ENCODE measurements at regions not wholly inside any gene's neighbourhood (a gene's known extent, or its start where the extent isn't known, plus 50 kb on each side); places are given as distances from the start of the nearest gene placed in this dataset.
"Not testable (repeated sequence)": the region's sequence is repeated elsewhere in the genome, so short reads cannot be mapped to it uniquely, and the experiment has no call there.

DNA sequence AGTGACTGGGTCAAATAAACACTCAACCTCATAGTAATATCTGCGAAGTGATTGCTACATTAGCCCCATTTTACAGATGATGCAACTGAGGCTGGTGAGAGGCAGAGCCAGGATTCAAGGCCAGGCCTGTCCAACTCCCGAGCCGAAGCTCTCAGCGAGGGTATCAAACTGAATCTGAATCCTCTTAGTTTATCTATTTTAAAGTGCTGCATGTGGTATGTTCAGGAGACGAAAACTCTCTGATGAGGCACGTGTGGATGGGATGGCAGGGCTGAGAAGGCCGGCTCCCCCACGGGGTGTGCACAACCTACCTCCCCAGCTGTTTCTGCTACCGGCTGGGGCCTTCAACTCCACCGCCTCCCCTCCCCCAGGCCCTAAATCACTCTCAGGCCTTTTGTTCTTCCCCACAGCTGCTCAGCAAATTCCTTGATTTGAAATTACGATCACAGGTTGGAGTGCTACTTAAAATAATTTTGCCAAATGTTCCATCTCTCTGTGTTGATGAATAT, 171.8 kb downstream of the TOMM20 start:
- no peak for DNase-seq

DNA sequence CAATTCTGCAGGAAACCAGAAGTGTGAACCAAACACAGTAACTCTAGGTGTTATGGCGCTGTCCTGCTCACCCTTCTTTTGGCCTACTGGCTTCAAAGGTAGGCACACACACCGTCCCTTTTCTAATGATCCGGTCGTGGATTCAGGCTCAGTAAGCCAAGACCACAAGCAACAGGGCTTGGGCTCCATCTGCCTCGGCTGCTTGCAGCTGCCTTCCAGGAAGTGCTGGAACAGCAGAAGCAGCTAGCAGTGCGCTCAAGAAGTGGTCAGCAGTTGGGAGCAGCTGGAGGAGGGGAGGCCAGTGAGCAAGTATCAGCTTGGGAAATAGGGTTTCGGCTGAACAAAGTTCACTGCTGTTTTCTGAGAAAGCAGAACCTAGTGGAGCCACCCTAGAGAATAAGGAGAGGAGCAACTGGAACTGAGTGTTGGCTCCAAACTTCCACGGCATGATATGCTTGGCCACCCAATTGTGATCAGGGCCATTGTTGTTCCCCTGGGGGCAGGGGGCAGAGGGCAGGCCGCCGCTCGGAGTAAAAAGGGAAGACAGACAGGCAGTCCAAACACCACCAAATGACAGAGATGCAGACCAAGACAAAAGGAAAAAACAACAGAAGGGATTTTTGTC, 173.4 kb downstream of the TOMM20 start:
- no peak for DNase-seq

DNA sequence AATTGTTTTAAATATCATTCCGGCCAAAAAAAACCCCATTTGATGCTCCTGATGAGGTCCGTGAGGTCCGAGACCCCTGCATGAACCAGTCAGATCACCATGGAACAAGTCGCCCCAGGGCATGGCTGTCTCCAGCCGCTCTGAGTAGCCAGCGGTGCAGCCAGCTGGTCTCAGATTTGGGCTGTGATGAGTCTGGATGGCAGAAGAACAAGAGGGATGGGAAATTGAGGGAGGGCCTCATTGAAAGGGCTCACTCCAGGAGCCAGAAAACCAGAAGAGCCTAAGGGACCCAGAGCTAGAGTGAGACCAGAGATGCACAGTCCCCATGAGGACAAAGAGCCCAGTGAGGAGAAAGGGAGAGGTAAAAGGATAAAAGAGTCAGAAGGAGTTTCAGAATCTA, 174.0 kb downstream of the TOMM20 start:
- DNase-seq = no peak

DNA sequence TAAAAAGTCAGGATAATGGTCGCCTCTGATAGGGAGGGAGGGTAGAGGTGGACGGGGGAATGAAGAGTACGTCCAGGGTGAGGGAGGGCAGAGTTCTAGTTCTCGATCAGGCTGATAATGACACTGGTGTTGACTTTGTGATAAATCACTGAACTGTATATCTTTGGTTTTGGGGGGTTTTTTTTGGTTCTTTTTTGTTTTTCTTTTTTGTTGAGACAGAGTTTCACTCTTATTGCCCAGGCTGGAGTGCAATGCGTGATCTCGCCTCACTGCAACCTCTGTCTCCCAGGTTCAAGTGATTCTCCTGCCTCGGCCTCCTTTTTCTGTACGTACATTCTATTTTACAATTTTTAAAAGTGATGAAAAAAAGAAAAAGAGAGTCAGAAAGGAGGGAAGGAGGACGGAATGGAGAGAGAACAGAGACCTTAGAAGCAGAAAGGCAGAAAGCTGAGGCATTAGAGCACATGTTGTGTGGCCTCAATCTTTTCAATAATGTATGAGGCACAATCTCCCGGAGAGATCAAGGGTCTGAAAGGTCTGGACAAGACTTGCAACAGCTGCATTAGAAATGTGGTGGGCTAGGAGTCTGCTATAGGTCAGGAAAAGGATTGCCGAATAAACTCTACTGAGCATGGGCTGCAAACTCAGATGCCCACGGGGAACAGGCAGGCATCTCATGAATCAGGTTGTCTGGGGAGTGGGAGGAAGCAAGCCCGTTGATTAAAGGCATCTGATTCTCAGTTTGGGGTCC, 174.8 kb downstream of the TOMM20 start:
- DNase-seq = no peak

DNA sequence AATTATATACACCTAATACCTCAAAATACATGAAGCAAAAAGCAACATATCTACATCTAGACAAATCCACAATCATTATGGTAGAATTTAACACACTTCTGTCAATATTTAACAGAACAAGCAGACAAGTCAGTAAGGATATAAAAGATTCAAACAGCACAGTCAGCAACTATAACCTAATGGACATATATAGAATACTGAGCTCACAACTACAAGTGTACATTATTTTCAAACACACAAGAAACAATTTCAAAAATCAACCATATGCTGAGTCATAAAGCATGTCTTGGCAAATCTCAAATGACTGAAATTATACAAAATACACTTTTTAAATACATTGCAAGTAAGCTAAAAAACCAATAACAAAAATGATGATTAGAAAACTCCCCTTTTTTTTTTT, 178.0 kb downstream of the TOMM20 start:
- no peak for DNase-seq

DNA sequence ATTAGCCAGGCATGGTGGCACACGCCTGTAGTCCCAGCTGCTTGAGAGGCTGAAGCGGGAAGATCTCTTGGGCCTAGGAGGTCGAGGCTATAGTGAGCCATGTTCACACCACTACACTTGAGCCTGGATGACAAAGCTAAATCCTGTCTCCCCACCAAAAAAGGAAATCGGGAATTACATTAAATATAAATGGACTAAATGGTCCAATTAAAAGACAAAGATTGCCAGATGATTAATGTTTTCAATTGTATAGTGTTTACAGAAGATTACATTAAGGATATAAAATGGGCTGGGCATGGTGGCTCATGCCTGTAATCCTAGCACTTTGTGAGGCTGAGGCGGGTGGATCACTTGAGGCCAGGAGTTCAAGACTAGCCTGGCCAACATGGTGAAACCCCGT, 179.1 kb downstream of the TOMM20 start:
- not testable (repeated sequence) for DNase-seq

DNA sequence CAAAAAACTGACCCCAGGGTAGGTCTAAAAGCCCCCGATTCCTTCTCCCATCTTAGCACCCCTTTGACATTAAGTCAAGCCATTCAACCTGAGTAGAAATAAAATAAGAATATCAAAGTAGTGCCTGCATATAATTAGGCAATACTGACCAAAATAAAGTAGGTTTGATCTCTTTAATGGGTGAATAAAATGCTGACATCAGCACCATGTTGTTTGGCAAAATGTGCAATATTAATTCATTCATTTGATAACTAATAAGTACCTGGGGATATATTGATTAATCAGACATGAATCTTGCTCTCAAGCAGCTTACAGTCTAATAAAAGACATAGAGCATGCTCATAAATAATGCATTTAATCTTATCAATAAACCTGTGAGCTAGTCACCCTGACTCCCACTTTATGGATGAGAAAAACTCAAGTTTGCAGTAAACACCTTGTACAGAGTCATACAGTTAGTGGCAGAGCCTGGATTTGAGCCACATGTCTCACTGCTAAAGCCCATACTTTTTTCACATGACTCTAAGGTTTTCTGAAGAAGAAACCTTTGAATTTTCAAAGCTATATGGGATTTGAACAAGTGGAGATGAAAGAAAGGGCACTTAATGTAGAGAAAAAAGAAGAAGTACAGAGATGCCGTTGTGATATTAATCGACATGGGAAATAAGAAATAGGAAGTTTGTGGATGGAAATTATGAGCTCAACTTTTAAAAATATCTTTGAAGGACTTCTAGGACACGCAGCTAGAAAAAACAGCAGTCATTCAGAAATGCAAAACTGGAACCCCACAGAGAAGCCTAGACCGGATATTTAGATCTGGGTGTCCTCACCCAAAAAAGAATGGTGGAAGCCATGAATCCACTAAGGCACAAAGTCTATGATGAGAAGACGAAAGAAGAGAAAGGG, 183.9 kb downstream of the TOMM20 start:
- no peak for DNase-seq

DNA sequence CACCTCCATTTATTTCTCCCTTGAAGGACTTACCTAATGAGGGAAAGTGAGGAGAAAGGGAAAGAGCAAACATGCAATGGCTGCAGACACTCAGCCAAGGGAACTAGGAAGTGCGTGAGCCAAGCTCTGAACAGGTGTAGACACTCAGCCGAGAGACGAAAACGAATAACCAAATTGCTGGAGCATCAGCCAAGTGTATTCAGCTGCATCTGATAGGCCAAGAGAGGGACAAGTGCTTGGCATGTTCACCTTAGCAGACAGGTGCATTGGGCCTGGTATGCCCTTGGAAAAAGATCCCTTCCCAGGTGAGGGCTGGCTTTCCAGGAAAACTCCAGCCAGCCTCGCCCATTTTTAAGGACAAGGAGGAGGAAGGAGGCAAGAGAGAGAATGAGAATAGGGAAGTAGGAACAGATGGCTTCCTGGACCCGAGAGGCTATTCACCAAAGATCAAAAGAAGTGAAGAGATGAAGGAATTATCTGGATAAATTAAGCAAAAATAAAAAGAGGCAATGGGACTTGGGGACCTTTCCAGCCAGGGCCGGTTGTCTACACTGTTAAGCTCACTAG, 184.7 kb downstream of the TOMM20 start:
- DNase-seq = no peak

DNA sequence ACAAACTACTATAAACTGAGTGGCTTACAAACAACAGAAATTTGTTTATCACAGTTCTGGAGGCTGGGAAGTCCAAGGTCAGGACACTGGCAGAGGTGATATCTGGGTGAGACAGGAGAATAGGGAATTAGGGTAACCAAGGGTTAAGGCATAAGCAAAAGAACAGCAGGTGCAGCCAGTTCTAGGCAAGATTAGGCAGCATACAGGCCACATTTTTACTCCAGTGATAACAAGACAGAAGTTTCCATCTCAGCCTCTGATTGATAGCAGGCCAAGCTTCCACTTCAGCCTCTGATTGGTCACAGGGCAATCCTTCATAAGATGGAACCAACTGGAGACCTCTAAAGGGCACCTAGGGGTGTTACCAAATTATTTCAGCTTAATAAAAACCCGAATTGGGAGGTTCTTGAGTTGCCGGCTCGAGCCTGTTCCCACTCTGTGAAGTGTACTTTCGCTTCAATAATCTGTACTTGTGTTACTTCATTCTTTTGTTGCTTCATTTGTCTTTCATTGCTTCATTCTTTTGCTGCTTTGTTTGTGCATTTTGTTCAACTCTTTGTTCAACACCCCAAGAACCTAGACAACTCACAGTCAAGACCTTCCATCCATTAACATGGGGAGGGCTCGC, 185.6 kb downstream of the TOMM20 start:
- no peak for DNase-seq

DNA sequence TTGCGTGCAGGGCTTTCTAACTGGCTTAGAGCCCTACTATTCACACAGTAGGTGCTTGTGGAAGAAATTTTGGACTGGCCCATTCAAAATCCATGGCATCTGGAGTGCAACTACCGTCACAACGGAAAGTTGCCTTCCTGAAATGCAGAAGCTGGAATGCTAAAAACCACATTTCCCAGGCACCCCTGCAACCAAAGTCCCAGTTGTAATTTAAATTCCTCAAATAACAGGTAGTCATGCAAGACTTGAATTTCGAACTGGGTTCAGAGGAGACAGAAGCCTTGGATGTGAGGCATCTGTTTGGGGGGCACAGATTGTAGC, 186.7 kb downstream of the TOMM20 start:
- no peak for DNase-seq

DNA sequence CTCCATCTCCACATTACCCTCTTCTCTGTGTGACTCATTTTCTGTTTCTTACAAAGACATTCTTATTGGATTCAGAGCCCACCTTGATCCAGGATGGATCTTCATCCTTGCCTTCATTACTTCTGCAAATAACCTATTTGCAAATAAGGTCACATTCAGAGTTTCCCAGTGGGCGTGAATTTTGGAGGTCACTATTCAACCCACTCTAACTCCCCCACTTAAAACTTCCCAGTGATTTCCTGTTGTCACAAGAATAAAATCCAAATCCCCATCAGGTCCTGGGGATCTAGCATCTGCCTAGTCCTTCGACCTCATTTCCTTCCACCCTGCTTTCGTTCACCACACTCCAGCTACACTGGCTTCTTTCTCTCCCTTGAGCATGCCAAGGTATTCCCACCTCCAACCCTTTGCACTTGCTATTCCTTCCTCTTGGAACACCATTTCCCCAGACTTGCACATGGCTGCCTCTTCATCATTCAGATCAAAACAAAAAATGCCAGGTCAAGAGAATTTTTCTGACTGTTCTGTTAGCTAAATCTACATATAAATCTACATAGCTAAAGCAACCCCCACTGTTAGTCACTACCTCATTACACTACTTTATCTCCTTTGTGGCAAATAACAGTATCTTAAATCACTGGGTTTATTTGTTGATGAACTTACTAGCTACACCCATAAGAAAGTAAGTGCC, 187.2 kb downstream of the TOMM20 start:
- no peak for DNase-seq

DNA sequence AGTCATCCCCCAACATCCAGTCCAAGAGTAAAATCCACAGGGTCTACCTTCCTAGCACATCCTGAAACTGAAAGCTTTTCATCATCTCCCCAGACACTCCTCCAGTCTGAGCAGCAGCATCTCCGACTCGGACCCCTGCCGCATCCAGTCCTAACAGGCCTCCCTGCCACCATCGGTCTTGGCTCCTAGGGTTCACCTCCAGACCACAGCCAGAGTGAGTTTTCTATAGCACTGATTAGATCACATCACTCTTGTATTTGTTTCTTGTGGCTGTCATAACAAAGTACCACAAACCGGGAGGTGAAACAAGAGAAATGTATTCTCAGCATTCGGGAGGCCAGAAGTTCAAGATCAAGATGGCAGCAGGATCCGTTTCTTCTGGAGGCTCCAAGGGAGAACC, 187.8 kb downstream of the TOMM20 start:
- DNase-seq = no peak

DNA sequence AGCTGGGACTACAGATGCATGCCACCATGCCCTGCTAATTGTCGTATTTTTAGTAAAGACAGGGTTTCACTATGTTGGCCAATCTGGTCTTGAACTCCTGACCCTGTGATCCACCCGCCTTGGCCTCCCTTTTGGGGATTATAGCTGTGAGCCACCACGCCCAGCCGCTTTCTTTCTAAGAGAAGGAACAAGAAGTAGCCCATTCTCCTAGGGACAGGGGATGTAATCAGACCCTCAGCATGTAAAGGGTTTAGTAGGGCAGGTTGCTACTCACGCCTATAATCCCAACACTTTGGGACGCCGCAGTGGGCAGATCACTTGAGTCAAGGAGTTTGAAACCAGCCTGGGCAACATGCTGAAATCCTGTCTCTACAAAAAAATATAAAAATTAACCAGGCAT, 189.7 kb downstream of the TOMM20 start:
- no peak for DNase-seq

DNA sequence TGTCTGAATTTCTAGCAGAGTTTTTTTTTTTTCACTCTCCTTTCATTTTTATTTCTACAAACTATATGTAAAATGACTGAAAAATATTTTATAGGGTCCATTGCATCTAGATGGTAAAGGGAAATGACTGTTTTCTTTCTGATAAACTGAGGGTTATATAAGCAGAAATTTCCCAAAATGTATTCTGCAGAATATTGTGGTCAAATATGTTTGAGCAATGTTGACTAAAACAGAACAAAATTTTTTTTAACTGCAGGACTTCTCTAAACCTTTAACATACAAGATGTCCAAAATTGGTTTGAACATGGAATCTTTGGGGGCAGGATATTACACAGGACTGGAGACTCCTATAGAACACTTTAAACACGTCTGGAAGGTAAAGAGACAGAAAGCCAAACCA, 190.5 kb downstream of the TOMM20 start:
- DNase-seq = no peak

DNA sequence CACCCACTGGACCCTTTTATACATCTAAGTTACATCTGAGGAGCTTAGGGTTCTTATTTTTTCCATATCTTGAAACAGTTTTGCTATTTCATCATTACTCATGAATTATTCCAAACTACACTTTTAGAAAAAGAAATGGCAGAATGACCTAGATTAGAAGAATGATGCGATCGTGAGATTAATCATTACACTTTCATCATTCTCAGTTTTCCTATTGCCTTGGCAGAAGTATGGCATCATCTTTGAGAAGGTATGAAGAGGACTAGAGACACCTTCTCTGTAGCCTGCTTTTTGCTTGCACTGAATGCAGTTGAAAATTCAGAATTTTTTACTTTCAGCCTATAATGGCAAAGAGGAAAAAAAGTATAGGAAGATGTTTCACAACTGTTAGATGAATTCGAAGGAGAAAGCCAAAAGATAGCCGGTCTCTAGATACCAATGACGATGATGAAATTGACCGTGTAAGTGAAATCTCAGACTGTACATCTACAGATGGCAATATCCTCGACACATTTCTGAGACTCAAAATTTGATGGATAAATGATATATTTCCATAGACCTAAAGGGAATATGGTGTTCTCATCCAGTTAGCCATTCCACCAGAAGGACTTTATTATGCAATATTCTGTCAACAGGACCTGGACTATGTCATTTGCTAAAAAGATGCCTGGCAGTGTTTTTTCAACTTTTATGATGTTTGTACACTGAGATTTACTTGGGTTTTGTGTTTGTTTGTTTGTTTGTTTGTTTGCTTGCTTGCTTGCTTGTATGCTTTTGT, 191.8 kb downstream of the TOMM20 start:
- no peak for DNase-seq

DNA sequence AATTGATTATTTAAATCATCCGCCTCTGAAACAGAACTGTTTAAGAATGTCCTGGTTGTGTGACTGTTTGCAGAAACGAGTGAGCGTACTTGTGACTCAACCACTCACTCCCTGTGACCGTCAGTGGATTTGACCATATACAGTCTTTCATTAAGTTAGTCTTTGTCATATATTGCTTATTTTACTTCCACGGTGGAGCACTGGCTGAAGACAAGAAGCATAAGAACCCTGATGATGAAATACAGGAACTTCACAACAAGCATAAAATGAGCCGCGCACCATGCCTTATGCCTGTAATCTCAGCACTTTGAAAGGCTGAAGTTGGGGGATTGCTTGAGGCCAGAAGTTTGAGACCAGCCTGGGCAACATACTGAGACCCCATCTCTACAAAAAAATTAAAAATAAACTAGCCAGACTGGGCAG, 194.0 kb downstream of the TOMM20 start:
- no peak for DNase-seq

DNA sequence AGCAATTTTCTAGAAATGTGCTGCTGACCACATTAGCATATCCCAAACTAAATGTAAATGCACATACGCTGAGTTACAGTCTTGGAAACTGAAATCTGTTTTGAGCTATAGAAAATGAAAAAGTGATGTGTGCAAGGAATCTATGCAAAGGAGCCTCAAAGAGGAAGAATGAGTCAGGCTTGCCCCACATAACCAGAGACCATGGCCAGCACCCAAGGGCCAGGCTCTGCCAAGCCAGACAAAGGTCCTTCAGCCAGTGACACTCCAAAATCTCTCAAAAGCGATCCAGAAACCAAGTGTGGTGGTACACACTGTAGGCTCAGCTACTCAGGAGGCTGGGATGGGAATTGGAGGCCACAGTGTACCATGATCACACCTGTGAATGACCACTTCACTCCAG, 195.2 kb downstream of the TOMM20 start:
- DNase-seq = no peak

DNA sequence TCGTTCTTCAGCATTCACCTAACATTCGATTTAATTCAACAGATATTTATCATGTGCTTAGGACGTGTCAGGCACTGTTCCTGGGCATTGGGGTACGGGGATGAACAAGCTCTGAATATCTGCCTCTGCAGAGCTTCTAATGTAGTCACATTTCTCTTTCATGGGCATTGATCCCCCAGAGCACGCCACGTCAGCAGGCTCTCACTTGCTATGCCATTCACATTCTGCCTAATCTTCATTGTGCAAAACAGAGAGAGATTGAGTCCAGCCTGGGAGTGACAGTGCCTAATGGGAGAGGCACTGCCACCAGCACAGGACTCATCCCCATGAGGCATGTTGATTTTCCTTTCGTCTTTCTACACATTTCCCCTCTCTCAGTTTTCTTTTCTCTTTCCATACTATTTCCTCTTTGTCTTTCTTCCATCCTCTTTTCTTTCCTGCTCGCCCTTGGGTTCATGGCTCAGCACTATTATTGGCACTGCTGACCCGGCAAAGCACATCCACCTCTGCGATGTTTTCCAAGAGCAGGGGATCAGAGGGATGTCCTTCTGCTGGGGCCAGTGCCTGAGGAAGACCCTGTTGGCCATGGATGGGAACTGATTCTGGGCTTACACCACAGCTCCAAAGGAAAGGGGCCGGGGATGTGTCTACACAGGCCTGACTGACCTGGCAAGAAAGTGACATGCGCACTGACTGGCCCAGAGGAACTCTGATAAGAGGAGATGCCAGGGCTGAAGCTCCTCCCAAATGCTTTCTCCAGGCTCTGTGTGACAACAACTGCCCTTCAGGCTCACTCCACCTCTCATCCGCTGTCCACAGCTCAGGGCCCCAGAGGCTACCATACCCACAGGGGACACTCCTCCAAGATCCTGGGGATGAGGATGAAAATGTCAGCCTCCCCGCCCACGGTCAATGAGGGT, 195.9 kb downstream of the TOMM20 start:
- DNase-seq = no peak

DNA sequence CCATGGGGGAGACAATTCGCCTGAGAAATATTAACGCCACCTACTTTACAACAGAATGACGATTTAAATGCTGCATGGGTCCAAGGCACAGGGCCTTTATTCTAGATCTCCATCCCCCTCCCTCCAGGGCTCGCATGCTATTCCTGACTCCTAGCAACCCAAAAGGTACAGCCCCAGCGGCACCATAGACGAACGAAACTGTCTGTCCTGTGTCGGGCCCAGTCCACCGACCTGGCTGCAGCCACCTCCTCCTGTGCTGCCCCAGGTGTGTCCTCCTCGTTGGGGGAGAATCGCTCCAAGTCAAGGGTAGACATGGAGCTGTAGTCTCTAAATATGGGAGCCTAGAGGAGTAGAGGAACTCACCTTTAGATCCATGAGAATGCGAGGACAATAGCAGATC, 196.5 kb downstream of the TOMM20 start:
- no peak for DNase-seq

DNA sequence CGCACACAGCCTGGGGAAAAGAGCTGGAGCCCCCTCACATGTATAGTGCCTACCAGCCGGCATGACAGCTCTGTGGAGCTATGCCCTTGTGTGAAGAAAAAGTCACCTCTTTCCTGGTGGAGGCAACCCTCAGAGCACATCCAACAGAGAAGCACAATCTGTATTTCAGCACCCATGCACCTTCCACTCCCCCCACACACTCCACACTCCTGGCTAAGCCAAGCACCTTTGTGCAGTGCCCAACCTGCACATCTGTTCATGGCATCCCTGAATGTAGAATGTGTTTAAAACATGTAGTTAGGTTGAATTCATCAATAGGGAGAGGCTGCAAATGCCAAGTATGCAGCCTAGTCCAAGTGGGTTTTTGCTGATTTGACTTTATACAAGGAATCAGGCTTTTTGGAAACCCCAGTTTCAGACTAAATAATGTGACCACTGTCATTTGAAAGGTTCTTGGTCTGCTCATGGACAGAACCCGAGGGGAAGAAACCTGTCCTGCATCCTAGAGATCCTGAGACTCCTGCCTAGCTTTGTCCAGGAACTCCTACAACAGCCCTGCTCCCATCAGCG, 197.1 kb downstream of the TOMM20 start:
- DNase-seq = no peak
